GM19351 (cell line): ENCODE measurements at regions not wholly inside any gene's neighbourhood (a gene's known extent, or its start where the extent isn't known, plus 50 kb on each side); places are given as distances from the start of the nearest gene placed in this dataset.

Experiments used
- ATAC-seq: cut with Tn5 transposase; IDR thresholded peaks from one replicate; pipeline ENCODE4 v1.9.1; 2021; ENCODE audit warnings: mild to moderate bottlenecking, moderate library complexity; ENCODE audit not compliant: unreplicated experiment

GRCh38 chr16:50996166-50996829 is 154.8 kb downstream of the SALL1 start:
- ATAC-seq: no peak

GRCh38 chr16:50994995-50995394 is 156.1 kb downstream of the SALL1 start:
- ATAC-seq: no peak

GRCh38 chr16:50992350-50993032 is 158.6 kb downstream of the SALL1 start:
- no peak for ATAC-seq

DNA sequence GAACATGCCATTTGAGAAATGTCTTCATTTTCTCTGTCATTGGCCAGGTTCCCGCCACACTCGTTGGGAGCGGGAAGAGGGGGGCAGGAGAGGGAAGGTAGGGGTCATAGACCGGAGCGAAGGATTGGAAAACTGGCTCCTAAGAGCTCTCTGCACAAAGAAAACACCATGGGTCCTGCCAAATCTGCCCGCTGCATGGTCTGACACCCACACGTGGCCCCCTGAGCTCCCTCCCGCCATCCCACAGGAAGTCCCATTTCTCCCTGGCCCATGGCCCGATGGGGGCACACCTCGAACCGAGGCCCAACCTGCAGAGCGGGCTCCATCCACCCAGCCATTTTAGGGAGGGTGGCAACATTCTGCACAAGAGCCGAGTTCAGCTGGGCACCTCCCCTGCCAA is 159.6 kb downstream of the SALL1 start:
- no peak for ATAC-seq

GRCh38 chr16:50991006-50991405 is 160.1 kb downstream of the SALL1 start:
- ATAC-seq: no peak

- ATAC-seq: no peak
Measured at GRCh38 chr16:50989047-50989446, 162.0 kb downstream of the SALL1 start.

- ATAC-seq: no peak
Measured at GRCh38 chr16:50988441-50988840, 162.6 kb downstream of the SALL1 start.

DNA sequence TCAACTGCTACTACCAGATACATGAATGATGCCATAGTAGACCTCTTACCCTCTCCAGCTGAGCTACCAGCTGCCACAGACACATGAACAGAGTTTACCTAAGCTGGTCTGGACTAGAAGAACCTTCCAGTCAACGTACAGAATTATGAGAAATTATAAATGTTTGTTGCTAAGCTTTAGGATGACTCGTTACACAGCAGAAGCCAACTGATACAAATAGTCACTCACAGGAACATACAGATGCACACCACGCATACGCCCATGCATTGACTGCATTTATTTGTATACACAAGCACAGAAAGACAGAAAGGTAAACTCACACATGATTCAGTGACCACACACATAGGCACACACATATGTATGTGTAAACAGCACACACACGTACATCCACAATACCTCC is 164.6 kb downstream of the SALL1 start:
- no peak for ATAC-seq

GRCh38 chr16:50985733-50986132 is 165.3 kb downstream of the SALL1 start:
- no peak for ATAC-seq

- ATAC-seq: no peak
Measured at GRCh38 chr16:50984688-50985087, 166.4 kb downstream of the SALL1 start.

- no peak for ATAC-seq
Measured at GRCh38 chr16:50982808-50983207, 168.3 kb downstream of the SALL1 start.

DNA sequence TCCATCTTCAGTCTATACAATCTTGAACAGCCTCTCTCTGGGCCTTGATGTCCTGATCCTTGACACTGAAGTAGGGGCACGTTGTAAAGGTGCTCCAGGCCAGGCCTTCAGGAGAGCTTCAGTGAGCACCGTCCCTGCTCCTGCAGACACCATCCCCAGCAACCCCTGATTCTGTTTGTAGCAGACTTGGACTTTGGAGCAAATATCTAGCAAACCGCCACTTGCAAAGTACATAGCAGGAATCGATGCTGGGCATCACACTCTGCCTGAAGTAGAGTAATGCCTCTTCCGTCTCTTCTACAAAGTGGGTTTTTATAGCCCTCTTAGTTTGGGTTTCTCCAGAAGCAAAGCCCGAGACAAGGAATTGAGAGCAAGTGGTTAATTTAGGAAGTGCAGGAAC is 169.1 kb downstream of the SALL1 start:
- no peak for ATAC-seq

GRCh38 chr16:50980666-50981065 is 170.4 kb downstream of the SALL1 start:
- ATAC-seq: no peak

GRCh38 chr16:50979806-50980620 is 171.1 kb downstream of the SALL1 start:
- no peak for ATAC-seq

DNA sequence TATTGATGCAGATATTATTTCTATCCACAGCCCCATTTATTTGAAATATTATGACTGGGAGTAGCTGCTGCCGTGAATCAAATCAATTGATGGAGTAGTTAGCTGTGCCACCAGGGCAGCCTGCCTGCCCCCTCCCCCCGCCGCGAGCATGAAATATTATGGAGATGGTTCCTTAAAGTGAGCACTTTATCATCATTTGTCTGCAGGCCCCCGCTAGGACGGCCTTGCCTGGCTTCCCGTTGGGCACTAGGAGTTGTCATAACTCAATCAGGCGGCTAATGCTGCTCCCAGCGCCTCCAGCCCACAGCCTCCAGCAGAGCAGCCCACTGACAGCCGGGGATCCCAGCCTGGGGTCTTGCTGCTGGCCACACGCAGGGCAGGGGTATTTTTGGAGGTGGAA is 173.9 kb downstream of the SALL1 start:
- ATAC-seq: no peak

DNA sequence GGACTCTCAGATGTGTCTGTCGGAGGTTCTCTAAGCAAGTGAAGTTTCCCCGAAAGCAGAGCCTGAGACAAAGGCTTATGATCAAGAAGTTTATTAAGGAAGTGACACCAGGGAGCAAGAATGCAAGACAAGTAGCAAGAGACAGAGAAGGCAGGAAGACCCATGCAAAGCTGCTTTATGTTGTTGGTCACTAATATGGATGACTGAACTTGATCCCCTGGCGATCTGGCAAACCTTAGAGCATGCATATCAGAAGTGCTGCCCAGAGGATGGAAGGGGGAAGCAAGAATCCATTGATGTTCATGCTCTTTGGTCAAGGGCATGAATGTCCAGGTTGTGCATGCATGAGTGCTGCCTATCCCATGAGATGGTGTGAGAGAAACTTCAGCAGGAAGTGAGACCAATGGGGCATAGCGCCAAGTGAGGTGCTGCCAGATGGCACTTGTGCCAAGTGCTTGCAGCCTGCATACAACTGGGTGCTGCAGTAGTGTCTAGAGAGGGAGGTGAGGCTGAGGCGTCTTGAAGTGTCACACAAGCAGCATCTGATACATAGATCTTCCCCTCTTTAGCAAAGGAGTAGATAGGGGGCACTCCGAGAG is 176.5 kb downstream of the SALL1 start:
- ATAC-seq: no peak

DNA sequence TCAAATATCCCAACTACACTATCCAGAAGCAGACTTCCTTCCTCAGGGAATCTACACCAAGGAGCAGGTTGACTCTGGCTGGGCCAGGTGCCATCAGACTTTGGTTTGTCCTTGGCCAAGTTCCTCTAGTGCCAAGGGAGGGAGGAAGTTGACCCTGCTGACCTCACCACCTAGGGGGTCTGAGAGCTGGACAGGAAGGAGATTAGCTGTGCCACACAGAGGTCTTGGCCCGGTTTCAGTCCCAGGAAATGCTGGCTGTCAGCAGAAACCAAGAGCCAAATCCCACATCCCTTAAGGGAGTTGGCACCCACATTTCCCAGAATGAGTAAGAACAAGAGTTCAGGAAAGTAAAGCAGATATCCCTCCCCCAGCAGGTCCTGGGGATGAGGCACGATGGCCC is 178.2 kb downstream of the SALL1 start:
- ATAC-seq: no peak

DNA sequence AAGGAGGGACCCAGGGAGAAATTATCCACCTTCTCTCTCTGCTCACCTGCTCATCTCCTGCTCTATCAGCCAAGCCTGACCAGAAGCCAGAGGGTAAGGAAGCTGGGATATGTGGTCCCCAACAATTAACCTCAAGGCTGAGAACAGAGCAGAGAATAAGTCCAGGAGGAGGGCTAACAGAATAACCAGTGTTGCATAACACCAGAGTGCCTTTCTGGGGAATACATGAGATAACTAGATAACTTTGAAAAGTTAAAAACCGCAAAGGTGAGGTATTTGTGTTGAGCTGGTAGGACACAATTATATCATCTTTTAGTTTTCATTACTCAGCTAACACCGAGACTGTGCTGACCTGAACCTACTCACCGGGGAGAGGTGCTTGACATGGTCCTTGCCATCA is 180.8 kb downstream of the SALL1 start:
- no peak for ATAC-seq

DNA sequence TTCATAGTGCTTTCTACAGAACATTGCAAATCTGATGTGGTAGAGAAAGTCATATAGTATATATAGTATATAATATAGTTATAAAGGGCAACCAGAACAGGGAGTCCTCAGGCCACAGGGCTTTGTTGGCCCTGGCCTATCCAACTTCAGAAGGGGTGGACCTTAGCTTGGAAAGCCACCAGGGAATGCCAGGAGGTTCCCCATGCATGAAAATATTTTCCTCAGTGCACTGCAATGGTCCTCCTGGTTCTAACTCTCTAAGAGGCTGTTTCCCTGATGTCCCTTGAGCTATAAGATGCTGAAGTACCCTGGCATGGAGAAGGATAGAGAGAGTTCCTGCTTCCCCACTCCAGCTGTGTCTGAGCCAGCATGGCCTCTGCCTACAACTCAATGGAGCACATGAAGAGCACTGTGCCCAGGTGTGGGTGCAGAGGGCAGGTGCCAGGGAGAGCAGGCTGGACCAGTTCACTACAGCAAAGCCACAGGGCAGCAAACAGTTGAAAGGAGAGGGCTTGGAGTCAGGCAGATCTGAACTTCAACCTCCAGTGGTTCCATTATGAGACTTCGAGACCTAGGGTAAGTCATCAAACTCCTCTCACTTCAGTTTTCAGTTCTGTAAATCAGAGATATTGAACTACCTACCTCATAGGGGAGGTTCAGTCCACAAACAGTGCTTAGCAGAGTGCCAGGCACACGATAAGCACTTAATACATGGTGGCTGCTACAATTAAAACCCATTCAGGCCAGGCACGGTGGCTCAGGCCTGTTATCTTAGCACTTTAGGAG is 183.1 kb downstream of the SALL1 start:
- ATAC-seq: peak; percentile 89

- no peak for ATAC-seq
Measured at GRCh38 chr16:50964491-50964890, 186.6 kb downstream of the SALL1 start.

- ATAC-seq: no peak
Measured at GRCh38 chr16:50961952-50962351, 189.1 kb downstream of the SALL1 start.
